B cell (primary cell): ENCODE measurements at regions not wholly inside any gene's neighbourhood (a gene's known extent, or its start where the extent isn't known, plus 50 kb on each side); places are given as distances from the start of the nearest gene placed in this dataset.

ENCODE experiments used
- EZH2 ChIP-seq: IDR thresholded peaks from 2 replicates; pipeline ENCODE4 v1.6.1; 2012; ENCODE audit warnings: borderline replicate concordance, low read depth, mild to moderate bottlenecking, moderate library complexity, low read length; ENCODE audit not compliant: insufficient read depth, poor library complexity, severe bottlenecking
- TF ChIP-seq, protein P1 (sequence below): fragments of 200-600 bp; IDR thresholded peaks from one replicate; pipeline ENCODE4 v1.8.0; 2022; ENCODE audit warnings: antibody characterized with exemption, mild to moderate bottlenecking

DNA sequence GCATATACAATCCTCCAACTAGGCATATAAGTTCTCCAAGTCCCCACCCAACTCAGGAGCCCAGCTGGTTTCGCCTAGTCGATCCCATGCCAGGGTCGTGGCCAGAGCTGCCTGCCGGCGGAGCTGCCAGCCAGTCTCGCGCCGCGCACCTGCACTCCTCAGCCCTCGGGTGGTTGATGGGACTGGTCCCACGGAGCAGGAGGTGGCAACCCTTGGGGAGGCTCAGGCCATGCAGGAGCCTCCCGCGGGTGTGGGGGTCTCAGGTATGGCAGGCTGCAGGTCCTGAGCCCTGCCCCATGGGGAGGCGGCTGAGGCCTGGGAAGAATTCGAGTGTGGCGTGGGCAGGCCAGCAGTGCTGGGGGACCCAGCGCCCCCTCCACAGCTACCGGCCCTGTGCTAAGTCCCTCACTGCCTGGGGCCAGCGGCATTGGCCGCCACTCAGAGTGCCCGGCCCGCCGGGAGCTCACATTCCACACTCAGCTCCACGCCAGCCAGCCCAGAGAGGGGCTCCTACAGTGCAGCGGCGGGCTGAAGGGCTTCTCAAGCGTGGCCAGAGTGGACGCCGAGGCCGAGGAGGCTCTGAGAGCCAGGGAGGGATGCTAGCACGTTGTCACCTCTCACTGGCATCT lies 1086.4 kb upstream of the PCDH10 start:
- no peak for TF ChIP-seq EZH2
- TF ChIP-seq, protein P1, sequence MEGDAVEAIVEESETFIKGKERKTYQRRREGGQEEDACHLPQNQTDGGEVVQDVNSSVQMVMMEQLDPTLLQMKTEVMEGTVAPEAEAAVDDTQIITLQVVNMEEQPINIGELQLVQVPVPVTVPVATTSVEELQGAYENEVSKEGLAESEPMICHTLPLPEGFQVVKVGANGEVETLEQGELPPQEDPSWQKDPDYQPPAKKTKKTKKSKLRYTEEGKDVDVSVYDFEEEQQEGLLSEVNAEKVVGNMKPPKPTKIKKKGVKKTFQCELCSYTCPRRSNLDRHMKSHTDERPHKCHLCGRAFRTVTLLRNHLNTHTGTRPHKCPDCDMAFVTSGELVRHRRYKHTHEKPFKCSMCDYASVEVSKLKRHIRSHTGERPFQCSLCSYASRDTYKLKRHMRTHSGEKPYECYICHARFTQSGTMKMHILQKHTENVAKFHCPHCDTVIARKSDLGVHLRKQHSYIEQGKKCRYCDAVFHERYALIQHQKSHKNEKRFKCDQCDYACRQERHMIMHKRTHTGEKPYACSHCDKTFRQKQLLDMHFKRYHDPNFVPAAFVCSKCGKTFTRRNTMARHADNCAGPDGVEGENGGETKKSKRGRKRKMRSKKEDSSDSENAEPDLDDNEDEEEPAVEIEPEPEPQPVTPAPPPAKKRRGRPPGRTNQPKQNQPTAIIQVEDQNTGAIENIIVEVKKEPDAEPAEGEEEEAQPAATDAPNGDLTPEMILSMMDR: no peak
